ENCODE measurements at regions not wholly inside any gene's neighbourhood (a gene's known extent, or its start where the extent isn't known, plus 50 kb on each side); places are given as distances from the start of the nearest gene placed in this dataset.

DNA sequence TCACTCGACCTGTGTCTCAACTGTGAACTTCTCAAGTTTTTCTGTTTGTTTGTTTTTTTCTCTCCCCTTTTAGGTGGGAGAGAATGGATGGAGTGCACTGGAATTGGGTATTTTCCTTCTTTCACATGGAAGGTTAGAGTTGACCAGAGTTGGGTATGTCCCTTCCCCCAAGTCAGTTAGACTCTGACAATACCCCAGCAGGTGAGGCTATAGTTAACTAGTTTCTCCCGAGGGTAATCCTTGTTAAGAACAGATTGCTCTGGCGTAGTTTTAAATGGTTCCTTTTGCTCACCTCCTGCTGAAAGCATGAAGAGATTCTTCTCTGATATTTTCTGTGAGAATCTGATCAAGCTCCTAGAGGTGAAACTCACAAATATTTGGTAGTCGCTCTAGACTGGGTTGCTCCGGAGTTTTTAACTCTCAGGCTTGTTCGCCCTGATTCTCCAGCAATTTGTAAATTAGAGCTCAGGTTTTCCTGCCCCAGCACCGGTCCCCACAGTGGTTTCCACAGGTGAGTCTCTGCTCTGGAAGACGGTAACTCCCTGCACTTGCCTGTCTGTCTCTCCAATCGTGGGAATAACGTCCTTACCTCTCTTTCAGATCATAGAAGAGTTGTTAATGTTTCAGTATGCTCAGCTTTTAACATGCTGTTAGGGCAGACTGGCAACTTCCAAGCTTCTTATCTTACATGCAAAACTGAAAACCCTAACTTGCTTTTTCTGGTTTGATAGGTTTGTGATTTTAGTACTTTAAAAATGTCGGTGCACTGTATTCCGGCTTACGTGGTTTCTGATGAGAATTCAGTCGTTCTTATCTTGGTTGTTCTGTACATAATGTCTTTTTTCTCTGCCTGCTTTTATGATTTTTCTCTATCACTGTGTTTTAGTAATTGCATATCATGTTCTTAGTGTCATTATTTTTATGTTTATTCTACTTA lies 111.2 kb upstream of the HIVEP1 start:
- H3K27me3 ChIP-seq, result no peaks in the 10 kb centered on the region
- H3K36me3 ChIP-seq, result no peaks in the 10 kb centered on the region
- no peaks in the 10 kb centered on the region for H3K9me3 ChIP-seq
- intact Hi-C loops (cut with DNase I; ENCODE audit: low total_unique reads), result no loop called here
- no peak overlapping the region for H3K27ac ChIP-seq
- H3K4me3 ChIP-seq, result no peak overlapping the region
- DNase-seq, result no peak
- H3K4me1 ChIP-seq, result no peaks in the 10 kb centered on the region
- TF ChIP-seq CTCF (IDR thresholded peaks at IDR 0.05), result no peak
- no peak for TF ChIP-seq POLR2A (IDR thresholded peaks at IDR 0.05)

DNA sequence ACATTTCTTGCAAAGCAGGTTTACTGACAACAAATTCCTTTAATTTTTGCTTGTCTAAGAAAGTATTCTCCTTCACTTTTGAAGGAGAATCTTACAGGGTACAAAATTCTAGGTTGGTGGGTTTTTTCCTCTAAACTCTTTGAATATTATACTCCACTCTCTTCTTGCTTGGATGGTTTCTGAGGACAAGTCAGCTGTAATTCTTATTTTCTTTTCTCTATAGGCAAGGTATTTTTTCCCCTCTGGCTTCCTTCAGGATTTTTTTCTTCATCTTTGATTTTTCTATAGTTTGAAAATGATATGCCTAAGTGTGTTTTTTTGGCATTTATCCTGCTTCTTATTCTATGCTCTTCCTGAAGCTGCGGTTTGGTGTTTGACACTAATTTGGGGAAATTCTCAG lies 112.5 kb upstream of the HIVEP1 start:
- H3K27me3 ChIP-seq, result no peaks in the 10 kb centered on the region
- H3K4me1 ChIP-seq, result no peaks in the 10 kb centered on the region
- no peak for TF ChIP-seq POLR2A (IDR thresholded peaks at IDR 0.05)
- TF ChIP-seq CTCF (IDR thresholded peaks at IDR 0.05), result no peak
- no peak for DNase-seq
- no peaks in the 10 kb centered on the region for H3K36me3 ChIP-seq
- H3K9me3 ChIP-seq, result no peaks in the 10 kb centered on the region
- intact Hi-C loops (cut with DNase I; ENCODE audit: low total_unique reads), result no loop called here
- H3K4me3 ChIP-seq, result no peak overlapping the region
- no peak overlapping the region for H3K27ac ChIP-seq

GRCh38 chr6:11894212-11894611 lies 115.6 kb upstream of the ADTRP start:
- no peak for DNase-seq
- Histone ChIP-seq H3K4me3 (no peak overlapping the region), H3K27me3 (no peaks in the 10 kb centered on the region), H3K36me3 (no peaks in the 10 kb centered on the region), H3K27ac (no peak overlapping the region), H3K9me3 (no peaks in the 10 kb centered on the region), H3K4me1 (no peaks in the 10 kb centered on the region)
- intact Hi-C loops (cut with DNase I; ENCODE audit: low total_unique reads), result no loop called here
- TF ChIP-seq POLR2A (IDR thresholded peaks at IDR 0.05), result no peak
- TF ChIP-seq CTCF (IDR thresholded peaks at IDR 0.05), result no peak

- TF ChIP-seq POLR2A (IDR thresholded peaks at IDR 0.05), result no peak
- TF ChIP-seq CTCF (IDR thresholded peaks at IDR 0.05), result no peak
Observed at GRCh38 chr6:11891547-11891946, 112.9 kb upstream of the ADTRP start.

GRCh38 chr6:11890849-11891248 lies 112.2 kb upstream of the ADTRP start:
- Histone ChIP-seq H3K4me3 (no peak overlapping the region), H3K4me1 (no peaks in the 10 kb centered on the region), H3K9me3 (no peaks in the 10 kb centered on the region), H3K36me3 (no peaks in the 10 kb centered on the region), H3K27me3 (no peaks in the 10 kb centered on the region), H3K27ac (no peak overlapping the region)
- no peak for DNase-seq
- TF ChIP-seq CTCF (IDR thresholded peaks at IDR 0.05) (no peak), POLR2A (IDR thresholded peaks at IDR 0.05) (no peak)
- intact Hi-C loops (cut with DNase I; ENCODE audit: low total_unique reads), result no loop called here

More at GRCh38 chr6:11891547-11891946, 112.9 kb upstream of the ADTRP start:
- Histone ChIP-seq H3K4me3 (no peak overlapping the region), H3K27me3 (no peaks in the 10 kb centered on the region), H3K36me3 (no peaks in the 10 kb centered on the region), H3K4me1 (no peaks in the 10 kb centered on the region), H3K9me3 (no peaks in the 10 kb centered on the region), H3K27ac (no peak overlapping the region)
- no peak for DNase-seq
- intact Hi-C loops (cut with DNase I; ENCODE audit: low total_unique reads), result no loop called here
